Activated CD4-positive, alpha-beta T cell treated with anti-CD3 and anti-CD28 coated beads, Interleukin-2, Interleukin-6, amounts not matched to agents 100 ng/mL and 50 ng/mL, durations not matched to agents 16 hours and 8 hours (primary cell): ENCODE measurements at regions not wholly inside any gene's neighbourhood (a gene's known extent, or its start where the extent isn't known, plus 50 kb on each side); places are given as distances from the start of the nearest gene placed in this dataset.

Experiments
- DNase-seq: peaks from one replicate; pipeline ENCODE4 v3.0.0-alpha.2; 2020

DNA sequence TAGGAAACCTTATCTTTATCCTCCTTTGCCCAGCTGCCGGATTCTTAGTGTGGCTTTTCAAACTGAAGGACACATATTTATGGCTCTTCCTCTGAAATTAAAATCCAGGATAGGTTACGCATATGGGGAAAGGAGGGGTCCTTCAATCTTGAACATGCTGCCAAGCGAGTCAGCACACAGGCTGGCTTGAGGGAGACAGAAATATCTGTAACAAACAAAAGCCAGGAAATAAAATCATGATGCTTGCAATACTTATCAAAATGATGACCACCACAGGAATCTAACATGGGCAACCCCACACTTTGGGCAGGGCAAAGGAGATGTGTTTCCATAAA, 196.4 kb upstream of the LDB2 start:
- DNase-seq, result no peak

DNA sequence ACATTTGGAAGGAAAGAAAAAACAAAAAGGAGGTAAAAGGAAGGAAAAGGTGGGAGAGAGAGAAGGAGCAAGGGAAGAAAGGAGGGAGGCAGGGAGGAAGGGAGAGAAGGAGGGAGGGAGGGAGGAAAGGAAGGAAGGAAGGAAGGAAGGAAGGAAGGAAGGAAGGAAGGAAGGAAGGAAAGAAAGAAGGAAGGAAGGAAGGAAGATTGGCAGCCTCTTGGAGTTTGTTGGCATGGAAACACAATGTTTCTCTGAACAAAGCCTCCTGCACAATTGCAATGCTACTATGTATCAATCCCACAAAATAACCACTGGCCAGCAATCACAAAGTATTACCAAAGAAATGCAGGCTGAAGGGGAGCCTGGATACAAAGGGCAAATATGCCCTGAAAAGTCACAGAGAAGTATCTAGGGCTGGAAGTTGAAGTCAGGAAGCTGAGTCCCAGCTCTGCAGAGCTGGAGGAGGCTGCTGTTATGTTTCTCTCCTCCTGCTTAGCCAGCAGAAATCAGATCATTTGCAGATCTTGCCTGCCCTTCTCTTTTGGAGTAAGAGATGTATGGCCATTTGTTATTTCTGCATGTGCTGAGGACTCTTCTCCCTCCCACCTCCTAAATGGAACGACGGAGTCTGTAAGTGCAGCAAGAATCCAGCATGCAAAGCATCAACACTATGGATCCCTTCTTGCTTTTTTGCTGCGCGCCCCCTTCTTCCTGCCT, 195.9 kb upstream of the LDB2 start:
- no peak for DNase-seq

GRCh38 chr4:17093481-17093880, 195.0 kb upstream of the LDB2 start:
- no peak for DNase-seq

- DNase-seq, result no peak
Measured at GRCh38 chr4:17092736-17093437, 194.4 kb upstream of the LDB2 start.

DNA sequence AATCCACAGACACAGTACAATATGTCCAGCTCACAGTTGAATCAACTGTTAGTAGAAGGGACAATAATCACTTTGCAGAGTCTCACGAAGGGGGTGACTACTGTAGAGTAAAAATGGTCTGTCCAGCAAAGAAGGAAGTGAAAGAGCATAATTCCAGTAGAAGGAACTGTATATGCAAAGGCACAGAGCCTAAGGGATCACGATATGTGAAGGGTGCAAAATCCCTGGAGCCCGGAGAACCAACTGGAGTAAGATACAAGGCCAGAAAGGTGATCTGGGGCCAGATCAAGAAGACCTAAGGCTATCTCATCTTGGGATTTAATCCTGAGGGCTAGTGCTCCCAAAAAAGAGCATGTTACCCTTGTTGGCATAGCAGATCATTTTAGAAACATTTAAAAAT, 192.7 kb upstream of the LDB2 start:
- no peak for DNase-seq

GRCh38 chr4:17090063-17090462, 191.6 kb upstream of the LDB2 start:
- no peak for DNase-seq

- DNase-seq, result no peak
Measured at GRCh38 chr4:17085416-17085815, 187.0 kb upstream of the LDB2 start.

GRCh38 chr4:17082186-17082585, 183.7 kb upstream of the LDB2 start:
- no peak for DNase-seq

DNA sequence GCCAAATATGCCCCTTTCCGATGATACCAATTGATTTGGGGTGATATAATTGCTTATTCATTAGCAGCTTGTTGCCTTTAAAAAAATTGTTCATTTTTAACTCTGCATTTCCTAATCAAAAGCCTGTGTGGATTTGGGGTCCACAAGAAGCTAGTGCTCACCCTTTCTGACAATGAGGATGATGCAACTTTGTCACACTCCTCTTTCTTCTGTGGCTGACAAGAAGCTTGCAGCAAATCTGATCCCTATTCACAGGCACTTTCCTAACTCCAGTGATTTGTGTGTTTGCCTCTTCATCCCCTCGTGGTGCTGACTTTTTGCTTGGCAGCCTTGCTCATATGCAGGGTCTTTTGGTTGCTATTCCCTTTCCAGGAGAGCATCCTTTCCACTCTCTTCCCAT, 182.7 kb upstream of the LDB2 start:
- DNase-seq, result no peak

GRCh38 chr4:17077105-17077504, 178.7 kb upstream of the LDB2 start:
- no peak for DNase-seq

GRCh38 chr4:17072483-17072882, 174.0 kb upstream of the LDB2 start:
- DNase-seq, result no peak

DNA sequence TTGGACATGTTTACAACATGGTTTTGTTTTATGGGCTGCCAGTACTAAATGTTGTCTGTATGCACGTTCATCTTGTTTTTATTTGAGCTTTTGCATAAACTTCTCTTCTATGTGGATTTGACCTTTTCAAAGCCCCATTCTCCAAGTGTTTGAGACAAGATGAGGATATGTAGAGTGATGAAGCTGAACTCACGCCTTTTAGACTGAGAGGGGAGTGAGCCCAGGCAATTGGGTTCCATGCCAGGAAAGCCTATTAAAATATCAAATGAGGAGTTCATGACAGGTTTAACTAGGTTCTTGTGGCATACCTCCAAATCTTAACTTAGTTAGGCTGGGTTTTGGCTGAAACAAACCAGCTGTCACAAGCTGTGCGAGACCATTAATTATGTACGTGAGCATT, 170.4 kb upstream of the LDB2 start:
- DNase-seq, result no peak

DNA sequence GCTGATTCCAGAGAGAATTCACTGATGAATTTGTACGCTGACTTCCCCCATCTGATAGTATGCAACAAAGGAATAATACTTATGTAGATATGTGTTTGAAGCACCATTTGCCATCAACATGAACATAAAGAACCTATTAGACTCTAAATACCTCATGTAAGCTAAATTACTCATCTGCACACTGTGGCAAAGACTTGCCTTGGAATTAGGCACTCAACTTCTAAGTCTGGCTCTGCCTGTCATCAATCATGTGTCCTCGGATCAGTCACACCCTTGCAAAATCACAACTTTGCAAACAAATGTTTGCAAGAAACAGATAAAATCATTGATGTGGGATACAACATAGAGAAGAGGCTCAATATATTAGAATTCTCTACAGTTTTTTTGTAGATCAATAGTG, 169.9 kb upstream of the LDB2 start:
- no peak for DNase-seq

GRCh38 chr4:17066972-17067371, 168.5 kb upstream of the LDB2 start:
- no peak for DNase-seq

DNA sequence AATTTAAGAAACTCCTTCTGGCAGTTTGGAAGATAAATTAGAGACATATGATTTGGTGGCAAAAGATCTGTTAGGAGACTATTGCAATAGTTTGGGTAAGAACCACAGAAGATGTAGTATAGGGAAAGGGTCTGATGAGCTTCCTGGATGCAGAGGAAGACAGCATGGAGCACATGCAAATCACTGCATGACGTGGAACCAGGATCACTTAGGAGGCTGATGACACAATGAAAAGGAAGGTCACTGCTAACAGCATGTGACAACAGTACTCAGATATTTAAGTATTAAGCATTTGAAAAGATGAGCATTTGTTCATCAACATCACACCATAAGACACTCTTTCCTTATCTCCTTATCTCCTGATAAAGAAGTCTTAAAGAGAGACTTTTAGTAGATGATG, 167.8 kb upstream of the LDB2 start:
- DNase-seq, result no peak

- DNase-seq, result no peak
Measured at GRCh38 chr4:17065821-17066220, 167.4 kb upstream of the LDB2 start.

GRCh38 chr4:17064959-17065358, 166.5 kb upstream of the LDB2 start:
- DNase-seq, result no peak

GRCh38 chr4:17063888-17064287, 165.4 kb upstream of the LDB2 start:
- no peak for DNase-seq

GRCh38 chr4:17060230-17060629, 161.8 kb upstream of the LDB2 start:
- no peak for DNase-seq

DNA sequence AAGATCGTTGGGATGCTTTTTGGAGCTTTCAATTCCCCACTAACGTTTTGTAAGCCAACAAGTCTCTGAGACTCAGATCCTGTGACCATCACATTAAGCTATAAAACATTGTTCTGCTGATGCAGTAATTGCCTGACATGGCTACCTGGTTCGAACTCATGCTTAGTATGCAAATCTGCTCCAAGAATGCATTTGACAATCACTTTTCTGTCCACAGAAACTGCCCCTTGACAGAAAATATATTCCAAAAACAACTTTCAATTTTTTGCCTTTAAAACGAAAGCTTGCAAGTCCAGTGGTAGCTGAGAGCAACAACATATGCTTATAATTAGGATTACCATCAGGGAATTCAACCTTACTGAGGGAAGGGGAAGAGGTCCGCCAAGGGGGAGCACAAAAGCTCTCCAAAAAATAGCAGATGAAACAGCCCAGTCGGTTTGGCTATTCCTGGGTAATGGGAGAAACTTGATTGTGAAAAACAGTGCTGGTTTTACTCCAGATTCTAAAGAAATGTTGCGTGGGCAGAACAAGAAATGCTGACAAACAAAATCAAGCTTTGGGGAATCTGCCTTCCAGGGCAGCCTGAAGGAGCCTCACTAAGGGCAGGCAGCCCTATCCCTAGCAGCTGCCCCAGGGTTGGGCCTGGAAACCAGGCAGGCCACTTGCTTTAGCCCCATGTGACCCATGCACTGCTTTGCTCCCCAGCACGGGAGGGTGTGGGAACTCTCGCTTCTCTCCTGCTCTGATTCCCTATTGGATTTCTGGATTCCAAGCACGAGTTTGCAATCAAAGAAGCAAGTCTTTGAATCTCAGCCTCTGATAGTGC, 160.7 kb upstream of the LDB2 start:
- DNase-seq, result no peak

DNA sequence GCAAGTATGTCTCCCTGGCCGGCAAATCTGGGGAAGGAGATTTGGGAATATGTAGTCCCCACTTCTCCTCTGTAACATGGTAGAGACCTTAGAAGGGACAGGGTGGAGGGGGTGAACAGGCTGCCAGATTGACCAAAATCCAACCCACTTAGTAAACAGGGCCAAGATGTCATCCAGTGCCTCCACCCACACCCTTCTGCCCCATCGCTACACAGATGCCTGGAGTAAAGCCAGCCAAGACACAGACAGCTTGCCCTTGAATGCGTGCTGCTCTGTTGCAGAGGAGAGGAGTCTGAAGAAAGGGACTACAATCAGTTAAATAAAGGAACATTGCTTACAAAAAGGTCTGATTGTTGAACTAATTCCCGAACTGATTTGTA, 160.1 kb upstream of the LDB2 start:
- no peak for DNase-seq

DNA sequence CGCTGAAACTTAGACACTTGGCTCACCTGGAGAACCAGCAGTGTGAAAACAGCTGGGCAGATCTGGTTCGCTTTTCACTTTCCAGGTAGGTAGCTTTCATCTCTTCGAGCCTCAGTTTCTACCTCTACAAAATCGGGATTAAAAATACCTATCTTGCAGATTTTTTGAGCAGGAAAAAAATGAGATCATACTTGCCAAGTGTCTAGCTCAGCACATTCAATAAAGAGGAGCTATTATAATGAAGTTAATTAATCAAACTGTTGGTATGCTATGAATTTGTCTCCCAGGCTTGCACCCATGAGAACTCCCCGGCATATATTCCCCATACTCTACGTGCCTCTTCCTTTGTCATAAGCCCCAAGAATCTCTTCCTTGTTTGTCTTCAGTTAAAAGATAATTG, 158.6 kb upstream of the LDB2 start:
- no peak for DNase-seq

- DNase-seq, result no peak
Measured at GRCh38 chr4:17055788-17056187, 157.3 kb upstream of the LDB2 start.

GRCh38 chr4:17045866-17046265, 147.4 kb upstream of the LDB2 start:
- DNase-seq, result no peak
